Fibroblast of pulmonary artery (primary cell): ENCODE measurements at regions not wholly inside any gene's neighbourhood (a gene's known extent, or its start where the extent isn't known, plus 50 kb on each side); places are given as distances from the start of the nearest gene placed in this dataset.
A peak's percentile ranks its signal among the peaks of the same experiment; 100 is the strongest.
"Not testable (repeated sequence)": the region's sequence is repeated elsewhere in the genome, so short reads cannot be mapped to it uniquely, and the experiment has no call there.

ENCODE experiments used
- DNase-seq: peaks from one replicate; pipeline ENCODE4 v3.0.0-alpha.2; 2010; ENCODE audit warnings: low read depth
- H3K4me3 ChIP-seq: replicated peaks from 2 replicates; pipeline ENCODE4 v1.5.1; 2011; ENCODE audit warnings: low read depth, mild to moderate bottlenecking, control low read depth, low read length, moderate library complexity
- TF ChIP-seq, protein P1 (sequence below): IDR thresholded peaks from 2 replicates; pipeline ENCODE4 v1.5.1; 2011; ENCODE audit warnings: mild to moderate bottlenecking, control low read depth, low read length, inconsistent platforms; ENCODE audit errors: missing control alignments

DNA sequence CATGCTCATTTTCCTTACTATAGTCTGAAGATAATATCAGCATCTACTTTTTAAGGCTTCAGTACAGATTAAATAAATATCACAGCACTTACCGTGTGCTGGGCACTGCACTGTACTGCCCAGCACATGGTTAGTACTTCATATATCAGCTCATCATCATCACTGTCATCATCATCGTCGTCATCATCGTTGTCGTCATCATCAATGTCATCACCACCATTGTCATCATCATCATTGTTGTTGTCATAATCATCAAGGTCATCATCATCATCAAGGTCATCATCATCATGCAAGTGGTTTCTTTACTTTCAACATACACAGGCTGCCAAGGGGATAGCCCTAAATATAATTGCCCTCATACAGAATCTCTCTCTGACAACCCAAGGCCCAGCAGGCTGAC, 275.1 kb downstream of the ABCC12 start:
- DNase-seq = no peak
- TF ChIP-seq, protein P1, sequence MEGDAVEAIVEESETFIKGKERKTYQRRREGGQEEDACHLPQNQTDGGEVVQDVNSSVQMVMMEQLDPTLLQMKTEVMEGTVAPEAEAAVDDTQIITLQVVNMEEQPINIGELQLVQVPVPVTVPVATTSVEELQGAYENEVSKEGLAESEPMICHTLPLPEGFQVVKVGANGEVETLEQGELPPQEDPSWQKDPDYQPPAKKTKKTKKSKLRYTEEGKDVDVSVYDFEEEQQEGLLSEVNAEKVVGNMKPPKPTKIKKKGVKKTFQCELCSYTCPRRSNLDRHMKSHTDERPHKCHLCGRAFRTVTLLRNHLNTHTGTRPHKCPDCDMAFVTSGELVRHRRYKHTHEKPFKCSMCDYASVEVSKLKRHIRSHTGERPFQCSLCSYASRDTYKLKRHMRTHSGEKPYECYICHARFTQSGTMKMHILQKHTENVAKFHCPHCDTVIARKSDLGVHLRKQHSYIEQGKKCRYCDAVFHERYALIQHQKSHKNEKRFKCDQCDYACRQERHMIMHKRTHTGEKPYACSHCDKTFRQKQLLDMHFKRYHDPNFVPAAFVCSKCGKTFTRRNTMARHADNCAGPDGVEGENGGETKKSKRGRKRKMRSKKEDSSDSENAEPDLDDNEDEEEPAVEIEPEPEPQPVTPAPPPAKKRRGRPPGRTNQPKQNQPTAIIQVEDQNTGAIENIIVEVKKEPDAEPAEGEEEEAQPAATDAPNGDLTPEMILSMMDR = no peak
- H3K4me3 ChIP-seq = no peak overlapping the region

DNA sequence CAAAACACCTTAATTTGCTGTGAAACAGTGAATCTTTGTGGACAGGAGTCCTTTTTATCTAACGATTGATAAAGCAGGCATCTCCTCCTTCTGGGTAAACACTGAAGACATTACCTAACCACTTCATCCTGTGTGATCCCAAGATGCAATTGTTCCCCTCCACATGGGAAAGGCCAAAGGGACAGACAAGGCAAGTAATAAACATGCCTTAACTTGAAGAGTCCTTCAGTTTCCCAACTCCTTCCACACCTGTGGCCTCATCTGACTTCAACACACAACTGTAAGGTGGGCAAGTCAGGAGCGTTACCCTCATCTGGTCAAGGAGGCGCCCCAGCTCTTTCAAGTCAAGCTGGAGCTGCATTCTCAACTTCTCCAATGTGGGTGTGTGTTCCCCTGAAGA, 278.6 kb downstream of the ABCC12 start:
- no peak for DNase-seq
- H3K4me3 ChIP-seq = no peak overlapping the region
- TF ChIP-seq, protein P1 = no peak

DNA sequence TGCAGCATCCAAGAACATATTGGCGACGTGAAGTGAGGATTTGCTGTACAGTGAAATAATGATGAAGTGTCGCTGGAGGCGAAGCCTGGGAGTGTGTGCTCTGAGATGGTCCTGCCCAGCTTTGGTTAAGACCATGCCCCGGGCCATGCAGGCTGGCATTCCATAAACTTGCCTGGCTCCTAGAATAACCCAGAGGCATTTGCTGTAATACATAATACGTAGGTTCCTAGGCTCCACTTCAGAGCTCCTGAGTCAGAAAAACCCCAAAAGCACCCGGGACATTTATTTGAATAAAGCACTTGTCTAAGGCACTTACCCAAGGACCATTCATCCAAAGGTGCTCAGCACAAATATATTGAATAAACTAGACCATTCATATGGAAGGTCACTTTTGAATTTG, 279.3 kb downstream of the ABCC12 start:
- TF ChIP-seq, protein P1 = no peak
- no peak overlapping the region for H3K4me3 ChIP-seq
- DNase-seq = no peak

DNA sequence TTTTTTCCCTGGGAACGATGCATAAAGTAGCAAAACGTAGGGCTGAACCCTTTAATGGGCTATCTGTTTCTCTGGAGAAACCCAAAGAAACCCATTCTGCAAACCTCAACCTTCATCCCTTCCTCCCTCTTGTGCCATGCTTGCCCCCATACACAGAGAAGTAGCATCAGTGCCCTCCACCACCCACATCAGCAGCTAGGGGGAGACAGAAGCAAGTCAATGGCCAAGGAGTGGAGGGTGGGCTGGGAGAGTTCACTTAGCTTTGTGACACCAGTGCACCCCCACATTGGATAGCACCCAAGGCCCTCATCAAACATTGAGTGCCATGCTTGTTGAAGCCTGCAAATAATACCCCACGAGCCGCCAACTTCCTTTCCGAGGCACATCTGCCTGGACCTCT, 282.4 kb downstream of the ABCC12 start:
- no peak for DNase-seq
- no peak overlapping the region for H3K4me3 ChIP-seq
- TF ChIP-seq, protein P1 = peak; percentile 26

DNA sequence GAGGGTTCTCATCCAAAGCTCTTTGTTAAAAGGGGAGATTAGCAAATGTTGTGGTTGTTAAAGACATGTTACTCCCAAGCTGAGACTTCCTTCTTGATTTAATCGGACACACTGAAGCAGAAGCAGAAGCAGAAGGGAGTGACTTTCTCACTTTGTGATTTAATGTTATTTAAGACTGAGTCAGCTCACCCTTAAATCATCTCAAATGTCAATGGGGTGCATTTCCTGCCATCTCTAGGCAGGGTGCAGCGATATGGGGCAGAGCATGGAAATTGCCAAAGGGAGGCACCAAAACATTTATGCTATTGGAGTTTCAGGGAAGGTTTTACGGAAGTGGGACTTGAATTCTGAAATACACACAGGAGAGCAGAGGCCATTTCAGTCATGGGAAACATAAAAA, 283.6 kb downstream of the ABCC12 start:
- no peak for DNase-seq
- no peak overlapping the region for H3K4me3 ChIP-seq
- TF ChIP-seq, protein P1 = no peak

DNA sequence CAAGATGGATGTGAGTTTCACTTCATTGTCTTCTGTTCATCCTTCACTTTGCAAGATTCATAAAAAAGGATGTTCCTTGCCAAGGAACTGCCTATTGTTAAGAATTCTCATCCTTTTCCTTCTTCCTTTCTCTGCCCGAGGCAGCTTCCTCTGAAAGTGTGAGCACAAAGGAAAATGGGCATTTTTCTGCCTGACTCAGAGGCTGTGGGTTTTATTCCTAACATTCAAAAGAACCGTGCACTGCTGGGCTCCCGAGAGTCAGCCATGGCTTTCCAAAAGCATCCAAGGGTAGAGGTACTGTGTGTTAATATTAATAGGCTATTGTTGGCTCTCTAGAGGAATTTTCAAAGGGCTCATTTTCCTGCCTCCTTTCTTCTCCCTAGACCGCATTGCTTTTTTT, 289.4 kb downstream of the ABCC12 start:
- TF ChIP-seq, protein P1 = no peak
- no peak for DNase-seq
- no peak overlapping the region for H3K4me3 ChIP-seq

DNA sequence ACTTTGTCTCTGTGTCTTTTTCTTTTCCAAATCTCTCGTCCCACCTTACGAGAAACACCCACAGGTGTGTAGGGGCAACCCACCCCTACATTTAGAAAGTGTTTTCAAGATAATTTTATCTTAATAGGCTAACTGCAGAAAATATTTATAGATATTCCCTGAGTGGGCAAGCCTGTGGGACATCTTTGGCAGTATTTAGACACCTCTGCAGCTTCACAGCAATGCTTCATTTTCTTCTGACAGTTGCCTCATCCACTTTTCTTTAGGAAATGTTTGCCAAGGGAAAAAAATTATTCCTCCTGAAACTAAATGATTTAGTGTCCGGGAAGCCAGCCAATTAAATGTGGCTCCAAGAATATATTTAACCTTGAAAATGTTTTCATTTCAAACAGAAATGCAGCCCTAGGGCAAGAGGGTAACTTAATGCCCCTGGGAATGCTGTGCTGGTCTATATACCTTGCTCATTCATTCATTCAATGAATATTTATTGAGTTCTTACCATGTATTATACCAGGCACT, 290.4 kb downstream of the ABCC12 start:
- DNase-seq = no peak
- H3K4me3 ChIP-seq = no peak overlapping the region
- TF ChIP-seq, protein P1 = no peak

DNA sequence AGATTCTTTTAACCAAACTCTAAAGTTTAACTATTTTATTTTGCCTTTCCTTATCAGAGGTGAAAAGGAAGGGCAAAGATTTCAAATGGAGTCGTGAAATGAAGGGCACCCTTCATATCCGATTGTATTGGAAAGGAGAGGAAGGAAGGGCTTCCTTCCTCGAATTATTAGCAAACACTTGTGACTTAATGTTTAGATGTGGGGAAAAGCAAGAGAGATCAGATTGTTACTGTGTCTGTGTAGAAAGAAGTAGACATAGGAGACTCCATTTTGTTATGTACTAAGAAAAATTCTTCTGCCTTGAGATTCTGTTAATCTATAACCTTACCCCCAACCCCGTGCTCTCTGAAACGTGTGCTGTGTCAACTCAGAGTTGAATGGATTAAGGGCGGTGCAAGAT, 291.5 kb downstream of the ABCC12 start:
- not testable (repeated sequence) for H3K4me3 ChIP-seq, DNase-seq
